ENCODE measurements at regions not wholly inside any gene's neighbourhood (a gene's known extent, or its start where the extent isn't known, plus 50 kb on each side); places are given as distances from the start of the nearest gene placed in this dataset.

DNA sequence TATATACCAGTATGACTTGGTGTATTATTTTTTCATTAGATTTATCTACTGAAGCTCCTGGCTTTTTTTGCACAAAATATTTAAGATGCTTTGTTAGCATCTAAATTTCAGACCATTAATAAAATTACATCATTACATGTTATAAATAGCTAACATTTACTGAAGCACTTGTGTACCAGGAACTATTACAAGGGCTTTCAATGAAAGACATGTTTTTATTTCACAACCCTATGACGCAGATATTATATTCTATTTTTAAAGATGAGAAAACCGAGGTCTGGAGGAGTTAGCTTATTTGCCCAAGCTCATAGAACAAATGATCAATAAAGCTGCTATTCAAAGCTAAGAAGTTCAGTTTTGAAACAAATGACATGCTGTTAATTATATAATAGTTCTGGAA is 420.4 kb upstream of the DCN start:
- DNase-seq (ENCODE audit: low spot score): no peak
- ChIA-PET CTCF (interaction anchor here (0.7 kb wide), 1 partner anchor 174 kb away, joined by 3 read pairs; no protein-coding TSS in a partner anchor), POLR2A (ENCODE audit: low non-redundant PET) (no interaction called here)
- TF ChIP-seq, protein P1, sequence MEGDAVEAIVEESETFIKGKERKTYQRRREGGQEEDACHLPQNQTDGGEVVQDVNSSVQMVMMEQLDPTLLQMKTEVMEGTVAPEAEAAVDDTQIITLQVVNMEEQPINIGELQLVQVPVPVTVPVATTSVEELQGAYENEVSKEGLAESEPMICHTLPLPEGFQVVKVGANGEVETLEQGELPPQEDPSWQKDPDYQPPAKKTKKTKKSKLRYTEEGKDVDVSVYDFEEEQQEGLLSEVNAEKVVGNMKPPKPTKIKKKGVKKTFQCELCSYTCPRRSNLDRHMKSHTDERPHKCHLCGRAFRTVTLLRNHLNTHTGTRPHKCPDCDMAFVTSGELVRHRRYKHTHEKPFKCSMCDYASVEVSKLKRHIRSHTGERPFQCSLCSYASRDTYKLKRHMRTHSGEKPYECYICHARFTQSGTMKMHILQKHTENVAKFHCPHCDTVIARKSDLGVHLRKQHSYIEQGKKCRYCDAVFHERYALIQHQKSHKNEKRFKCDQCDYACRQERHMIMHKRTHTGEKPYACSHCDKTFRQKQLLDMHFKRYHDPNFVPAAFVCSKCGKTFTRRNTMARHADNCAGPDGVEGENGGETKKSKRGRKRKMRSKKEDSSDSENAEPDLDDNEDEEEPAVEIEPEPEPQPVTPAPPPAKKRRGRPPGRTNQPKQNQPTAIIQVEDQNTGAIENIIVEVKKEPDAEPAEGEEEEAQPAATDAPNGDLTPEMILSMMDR (conservative IDR thresholded peaks at IDR 0.05; ENCODE audit: low read depth): no peak
- no peak overlapping the region for H3K27ac ChIP-seq

DNA sequence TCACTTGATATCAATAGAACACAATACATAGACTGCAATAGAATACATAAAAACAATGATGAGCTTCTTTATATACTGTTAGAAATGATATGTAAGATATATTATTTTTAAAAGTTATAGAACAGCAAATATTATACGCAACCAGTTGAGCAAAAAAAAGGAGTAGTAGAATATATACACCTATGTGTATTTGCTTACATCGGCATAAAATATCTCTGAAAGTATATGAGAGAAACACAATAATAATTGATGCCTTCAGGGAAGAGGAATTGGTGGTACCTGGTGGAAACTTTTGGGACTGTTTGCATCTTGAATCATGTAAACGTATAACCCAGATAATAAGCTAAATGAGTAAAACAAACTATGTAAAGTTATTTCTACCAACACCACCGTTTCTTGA is 418.4 kb upstream of the DCN start:
- H3K27ac ChIP-seq: no peak overlapping the region
- TF ChIP-seq, protein P1 (conservative IDR thresholded peaks at IDR 0.05; ENCODE audit: low read depth): no peak
- DNase-seq (ENCODE audit: low spot score): no peak
- POLR2A ChIA-PET (ENCODE audit: low non-redundant PET): no interaction called here
- CTCF ChIA-PET: no interaction called here

DNA sequence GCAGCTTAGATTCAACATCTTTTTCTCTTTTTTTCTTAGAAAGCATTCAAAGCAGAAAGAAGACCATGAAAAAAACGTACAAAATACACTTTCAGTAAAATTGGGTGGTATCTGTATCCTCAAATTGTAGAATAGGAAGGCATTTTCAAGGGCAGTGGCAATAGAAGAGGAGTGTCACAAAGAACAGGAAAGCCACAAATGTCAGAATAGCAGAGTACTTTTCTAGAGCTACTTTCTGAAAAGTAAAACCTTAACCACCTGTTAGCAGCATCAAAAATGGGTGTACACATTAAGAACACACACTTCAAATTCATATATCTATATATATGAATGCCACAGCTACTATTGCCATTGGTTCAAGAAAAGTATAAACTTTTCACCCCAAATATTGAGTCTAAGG is 412.1 kb upstream of the DCN start:
- no peak for DNase-seq (ENCODE audit: low spot score)
- H3K27ac ChIP-seq: no peak overlapping the region
- CTCF ChIA-PET: interaction anchor here (0.7 kb wide), 2 partner anchors 40 to 112 kb away, joined by 3 read pairs; no protein-coding TSS in a partner anchor
- TF ChIP-seq, protein P1 (conservative IDR thresholded peaks at IDR 0.05; ENCODE audit: low read depth): no peak
- POLR2A ChIA-PET (ENCODE audit: low non-redundant PET): no interaction called here

DNA sequence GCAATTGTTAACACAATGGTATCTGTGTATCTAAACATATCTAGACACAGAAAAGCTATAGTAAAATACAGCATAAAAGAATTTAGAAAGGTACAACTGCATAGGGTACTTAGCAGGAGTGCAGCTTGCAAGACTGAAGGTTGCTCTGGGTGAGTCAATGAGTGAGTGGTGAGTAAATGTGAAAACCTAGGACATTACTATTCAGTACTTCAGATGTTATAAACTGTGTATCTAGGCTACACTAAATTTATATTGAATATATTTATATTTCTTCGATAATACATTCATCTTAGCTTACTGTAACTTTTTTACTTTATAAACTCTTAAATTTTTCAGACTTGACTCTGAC is 409.0 kb upstream of the DCN start:
- no peak for DNase-seq (ENCODE audit: low spot score)
- ChIA-PET POLR2A (ENCODE audit: low non-redundant PET) (no interaction called here), CTCF (interaction anchor here (0.5 kb wide), 1 partner anchor 1075 kb away, joined by 3 read pairs; no protein-coding TSS in a partner anchor)
- TF ChIP-seq, protein P1 (conservative IDR thresholded peaks at IDR 0.05; ENCODE audit: low read depth): no peak
- no peak overlapping the region for H3K27ac ChIP-seq

DNA sequence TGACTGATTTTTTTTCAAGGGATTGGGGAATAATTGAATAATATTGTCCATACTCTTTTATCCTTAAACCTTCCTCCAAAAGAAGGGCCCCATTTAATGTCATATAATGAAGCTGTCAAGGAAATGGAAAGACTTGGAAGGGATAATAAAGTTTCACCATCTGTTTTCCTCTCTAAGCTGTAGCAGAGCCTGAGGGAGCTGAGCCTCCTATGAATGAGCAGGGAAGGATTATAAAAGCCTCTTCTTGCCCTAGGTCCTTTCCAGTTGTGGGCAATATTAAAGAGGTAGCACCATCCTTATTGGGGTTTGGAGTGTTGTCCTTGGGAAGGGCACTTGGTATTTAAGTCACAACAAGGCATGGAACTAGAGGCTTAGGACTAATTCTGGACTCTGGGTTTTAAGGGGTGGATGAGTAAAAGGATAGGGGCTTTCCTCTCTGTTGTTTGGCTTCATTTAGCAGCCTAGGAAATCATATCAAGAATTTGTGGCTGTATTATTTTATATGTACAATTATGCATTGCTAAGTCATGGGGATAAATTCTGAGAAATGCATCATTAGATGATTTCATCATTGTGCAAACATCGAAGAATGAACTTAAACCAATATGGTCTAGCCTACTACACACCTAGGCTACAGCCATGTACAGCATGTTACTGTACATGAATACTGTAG is 408.5 kb upstream of the DCN start:
- TF ChIP-seq, protein P1 (conservative IDR thresholded peaks at IDR 0.05; ENCODE audit: low read depth): no peak
- CTCF ChIA-PET: no interaction called here
- POLR2A ChIA-PET (ENCODE audit: low non-redundant PET): no interaction called here
- DNase-seq (ENCODE audit: low spot score): no peak
- H3K27ac ChIP-seq: no peak overlapping the region

DNA sequence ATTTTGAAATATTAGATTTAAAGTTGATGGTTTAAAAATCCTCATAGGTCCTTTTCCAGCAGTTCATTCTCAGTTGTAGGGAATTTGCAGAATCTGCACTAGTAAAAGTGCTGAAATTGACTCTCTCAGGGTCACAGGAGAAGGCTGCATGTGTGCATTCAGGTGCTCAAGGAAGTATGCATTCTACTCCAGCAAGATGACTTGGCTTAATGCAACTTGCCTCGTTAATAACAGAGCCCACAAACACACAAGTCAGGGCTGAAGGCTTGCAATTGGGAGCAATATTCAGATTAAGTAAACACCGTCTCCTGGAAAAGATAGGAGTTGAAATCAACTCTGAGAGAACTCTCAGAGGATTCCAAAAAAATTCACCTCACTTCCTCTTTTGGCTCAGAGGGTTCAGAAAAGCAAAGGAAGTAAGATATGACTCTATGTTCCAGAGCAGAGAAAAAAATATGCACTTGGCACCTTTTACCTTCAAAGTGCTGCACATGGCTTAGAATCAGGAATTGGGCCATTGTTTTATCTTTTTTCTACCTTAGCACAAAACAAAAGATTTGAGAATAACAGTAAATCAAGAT is 406.3 kb upstream of the DCN start:
- TF ChIP-seq, protein P1 (conservative IDR thresholded peaks at IDR 0.05; ENCODE audit: low read depth): no peak
- no peak for DNase-seq (ENCODE audit: low spot score)
- POLR2A ChIA-PET (ENCODE audit: low non-redundant PET): no interaction called here

More for the DNA sequence above, 406.3 kb upstream of the DCN start:
- no peak overlapping the region for H3K27ac ChIP-seq
- CTCF ChIA-PET: no interaction called here

All from RWPE1 (cell line).